ENCODE measurements at regions not wholly inside any gene's neighbourhood (a gene's known extent, or its start where the extent isn't known, plus 50 kb on each side); places are given as distances from the start of the nearest gene placed in this dataset.

DNA sequence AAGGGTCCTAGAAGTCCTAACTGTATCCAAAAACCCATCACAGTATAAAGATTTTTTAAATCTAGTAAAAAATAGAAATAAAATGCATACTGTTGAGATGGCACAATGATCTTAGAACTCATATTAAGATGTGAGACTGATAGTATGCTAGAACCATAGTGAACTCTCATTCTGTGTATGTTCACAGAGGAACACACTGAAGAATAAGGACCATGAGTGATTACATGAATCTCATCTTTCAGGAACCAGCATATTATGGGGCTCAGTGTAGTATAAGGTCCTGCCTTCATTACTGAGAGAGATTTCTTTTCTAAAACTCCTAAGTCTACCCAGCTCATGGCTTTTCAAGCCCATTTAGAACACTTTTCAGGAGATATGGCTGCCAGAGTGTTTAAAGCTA, 59.8 kb upstream of the RFC3 start:
- TF ChIP-seq, protein P1, sequence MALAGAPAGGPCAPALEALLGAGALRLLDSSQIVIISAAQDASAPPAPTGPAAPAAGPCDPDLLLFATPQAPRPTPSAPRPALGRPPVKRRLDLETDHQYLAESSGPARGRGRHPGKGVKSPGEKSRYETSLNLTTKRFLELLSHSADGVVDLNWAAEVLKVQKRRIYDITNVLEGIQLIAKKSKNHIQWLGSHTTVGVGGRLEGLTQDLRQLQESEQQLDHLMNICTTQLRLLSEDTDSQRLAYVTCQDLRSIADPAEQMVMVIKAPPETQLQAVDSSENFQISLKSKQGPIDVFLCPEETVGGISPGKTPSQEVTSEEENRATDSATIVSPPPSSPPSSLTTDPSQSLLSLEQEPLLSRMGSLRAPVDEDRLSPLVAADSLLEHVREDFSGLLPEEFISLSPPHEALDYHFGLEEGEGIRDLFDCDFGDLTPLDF (CRISPR knock-in tag; IDR thresholded peaks at IDR 0.05) = no peak
- no peak for TF ChIP-seq ETV6 (CRISPR knock-in tag; IDR thresholded peaks at IDR 0.05)
